Thyroid gland (tissue), 4 donors: ENCODE measurements at regions not wholly inside any gene's neighbourhood (a gene's known extent, or its start where the extent isn't known, plus 50 kb on each side); places are given as distances from the start of the nearest gene placed in this dataset.

ENCODE experiments used
- CTCF ChIP-seq, 6 experiments: fragments of 200-600 bp in 3 of 6; fragments of 450-650 bp in 3 of 6; sonication (generic) in 3 of 6; IDR thresholded peaks; one replicate each; pipeline ENCODE4 v1.5.1; 2016 to 2019; ENCODE audit warnings: antibody characterized with exemption in 6 of 6, mild to moderate bottlenecking in 2 of 6, inconsistent platforms in 1 of 6, moderate library complexity in 1 of 6
- POLR2A ChIP-seq, 2 donors: fragments of 450-650 bp; IDR thresholded peaks; one replicate each; pipeline ENCODE4 v1.6.1; 2017; ENCODE audit warnings: antibody characterized with exemption in 2 of 2, mild to moderate bottlenecking in 2 of 2, moderate library complexity in 1 of 2

DNA sequence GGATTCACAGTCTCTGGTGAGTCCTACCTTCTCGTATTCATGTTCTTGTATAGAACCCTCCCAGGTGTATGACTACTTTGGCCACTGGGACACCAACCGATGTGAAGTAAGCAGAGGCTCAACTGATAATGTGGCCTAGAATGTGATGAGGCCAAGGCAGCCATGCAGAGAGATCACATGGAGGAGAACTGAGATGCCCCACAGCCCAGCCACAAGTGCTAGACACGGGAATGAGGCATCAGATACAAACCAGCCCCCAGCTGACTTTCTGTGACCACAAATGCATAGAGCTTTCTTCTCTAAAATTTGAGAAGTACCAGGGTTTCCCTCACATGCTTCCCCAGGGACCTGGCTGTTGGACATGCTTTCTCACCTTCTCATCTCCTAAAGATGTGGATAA, 375.7 kb downstream of the CCSER2 start:
- TF ChIP-seq CTCF (IDR thresholded peaks at IDR 0.05) (no peak), POLR2A (IDR thresholded peaks at IDR 0.05) (no peak)
